ENCODE measurements at regions not wholly inside any gene's neighbourhood (a gene's known extent, or its start where the extent isn't known, plus 50 kb on each side); places are given as distances from the start of the nearest gene placed in this dataset.
"Not testable (repeated sequence)": the region's sequence is repeated elsewhere in the genome, so short reads cannot be mapped to it uniquely, and the experiment has no call there.

DNA sequence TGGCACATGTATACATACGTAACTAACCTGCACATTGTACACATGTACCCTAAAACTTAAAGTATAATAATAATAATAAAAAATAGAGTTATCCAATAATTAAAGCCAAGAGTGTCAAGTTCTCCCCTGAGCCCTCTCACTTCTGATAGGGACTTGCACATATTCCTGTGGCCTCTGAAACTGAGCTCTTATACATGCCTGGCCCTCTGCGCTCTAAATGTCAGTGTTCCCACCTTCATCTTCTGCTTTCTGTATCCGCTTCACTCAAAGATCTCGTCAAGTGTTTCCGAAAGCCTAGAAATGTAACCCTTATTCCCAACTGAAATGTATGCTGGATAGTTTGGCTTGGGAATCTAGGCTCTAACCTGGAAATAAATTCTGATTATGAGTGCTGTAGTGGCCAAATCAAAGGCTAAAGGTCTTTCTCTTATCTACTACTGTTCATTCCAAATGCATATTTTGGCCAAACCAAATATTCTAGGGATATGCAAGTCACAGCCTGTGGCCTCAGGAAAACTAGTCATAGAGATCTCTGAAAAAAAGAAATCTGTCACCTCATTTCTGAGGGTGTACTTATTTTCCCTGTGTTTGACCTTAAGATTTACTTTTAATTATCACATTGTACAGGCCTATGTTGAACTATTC, 99.5 kb upstream of the LYPLAL1 start:
- no peaks in the 10 kb centered on the region for H3K9me3 Mint-ChIP-seq (ENCODE audit: low read depth)
- no peak overlapping the region for H3K4me3 Mint-ChIP-seq
- CTCF ChIA-PET = interaction anchor here (1.0 kb wide), 1 partner anchor 11 kb away, joined by 3 read pairs; no protein-coding TSS in a partner anchor
- no peak for ATAC-seq
- DNase-seq = no peak
- H3K36me3 Mint-ChIP-seq = no peaks in the 10 kb centered on the region
- no peak overlapping the region for H3K27ac Mint-ChIP-seq
- no peaks in the 10 kb centered on the region for H3K27me3 Mint-ChIP-seq
- H3K4me1 Mint-ChIP-seq = no peaks in the 10 kb centered on the region

GRCh38 chr1:219075121-219075879, 98.4 kb upstream of the LYPLAL1 start:
- Mint-ChIP-seq H3K36me3 (no peaks in the 10 kb centered on the region), H3K27ac (no peak overlapping the region), H3K4me3 (no peak overlapping the region), H3K9me3 (ENCODE audit: low read depth) (no peaks in the 10 kb centered on the region), H3K27me3 (no peaks in the 10 kb centered on the region), H3K4me1 (no peaks in the 10 kb centered on the region)
- DNase-seq = no peak
- CTCF ChIA-PET = interaction anchor here (1.0 kb wide), 1 partner anchor 12 kb away, joined by 3 read pairs; no protein-coding TSS in a partner anchor
- ATAC-seq = no peak

DNA sequence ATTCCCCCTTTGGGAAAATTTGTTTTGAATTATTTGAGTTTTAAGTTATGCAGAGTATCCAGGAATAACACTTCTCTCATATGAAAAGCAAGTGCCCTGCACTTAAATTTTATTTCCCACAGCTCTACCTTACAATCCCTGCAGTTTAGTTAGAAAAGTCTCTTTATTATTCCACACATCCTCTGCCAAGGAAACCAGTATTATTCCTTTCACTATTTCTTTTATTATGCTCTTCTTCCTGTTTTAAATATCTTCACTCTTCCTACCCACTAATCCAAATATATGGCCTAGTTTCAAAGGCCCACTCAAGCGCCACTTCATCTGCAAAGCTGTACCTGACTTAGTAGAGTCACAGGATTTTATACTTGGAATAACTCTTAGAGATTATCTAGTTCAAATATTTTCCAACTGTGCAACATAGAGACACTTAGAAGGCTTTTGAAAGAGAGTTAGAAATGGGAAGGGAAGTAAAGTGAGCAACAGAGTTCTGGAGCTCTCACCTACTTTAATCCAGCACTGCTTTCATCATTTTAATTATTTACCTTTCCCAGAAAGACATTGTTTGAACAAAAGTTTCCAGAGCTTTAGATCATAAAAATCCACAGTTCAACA, 97.2 kb upstream of the LYPLAL1 start:
- no peaks in the 10 kb centered on the region for H3K4me1 Mint-ChIP-seq
- H3K27ac Mint-ChIP-seq = no peak overlapping the region
- CTCF ChIA-PET = no interaction called here
- ATAC-seq = no peak
- H3K36me3 Mint-ChIP-seq = no peaks in the 10 kb centered on the region
- no peaks in the 10 kb centered on the region for H3K9me3 Mint-ChIP-seq (ENCODE audit: low read depth)
- no peak for DNase-seq
- H3K4me3 Mint-ChIP-seq = no peak overlapping the region
- no peaks in the 10 kb centered on the region for H3K27me3 Mint-ChIP-seq

DNA sequence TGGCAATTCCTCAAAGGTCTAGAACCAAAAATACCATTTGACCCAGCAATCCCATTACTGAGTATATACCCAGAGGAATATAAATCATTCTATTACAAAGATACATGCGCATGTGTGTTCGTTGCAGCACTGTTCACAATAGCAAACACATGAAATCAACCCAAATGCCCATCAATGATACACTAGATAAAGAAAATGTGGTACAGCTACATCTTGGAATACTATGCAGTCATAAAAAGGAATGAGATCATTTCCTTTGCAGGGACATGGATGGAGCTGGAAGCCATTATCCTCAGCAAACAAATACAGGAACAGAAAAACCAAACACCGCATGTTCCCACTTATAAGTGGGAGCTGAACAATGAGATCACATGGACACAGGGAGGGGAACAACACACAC, 95.9 kb upstream of the LYPLAL1 start:
- H3K4me3 Mint-ChIP-seq; CTCF ChIA-PET; H3K9me3 Mint-ChIP-seq (ENCODE audit: low read depth); H3K36me3 Mint-ChIP-seq; ATAC-seq; H3K4me1 Mint-ChIP-seq; H3K27me3 Mint-ChIP-seq; H3K27ac Mint-ChIP-seq; DNase-seq: not testable (repeated sequence)

DNA sequence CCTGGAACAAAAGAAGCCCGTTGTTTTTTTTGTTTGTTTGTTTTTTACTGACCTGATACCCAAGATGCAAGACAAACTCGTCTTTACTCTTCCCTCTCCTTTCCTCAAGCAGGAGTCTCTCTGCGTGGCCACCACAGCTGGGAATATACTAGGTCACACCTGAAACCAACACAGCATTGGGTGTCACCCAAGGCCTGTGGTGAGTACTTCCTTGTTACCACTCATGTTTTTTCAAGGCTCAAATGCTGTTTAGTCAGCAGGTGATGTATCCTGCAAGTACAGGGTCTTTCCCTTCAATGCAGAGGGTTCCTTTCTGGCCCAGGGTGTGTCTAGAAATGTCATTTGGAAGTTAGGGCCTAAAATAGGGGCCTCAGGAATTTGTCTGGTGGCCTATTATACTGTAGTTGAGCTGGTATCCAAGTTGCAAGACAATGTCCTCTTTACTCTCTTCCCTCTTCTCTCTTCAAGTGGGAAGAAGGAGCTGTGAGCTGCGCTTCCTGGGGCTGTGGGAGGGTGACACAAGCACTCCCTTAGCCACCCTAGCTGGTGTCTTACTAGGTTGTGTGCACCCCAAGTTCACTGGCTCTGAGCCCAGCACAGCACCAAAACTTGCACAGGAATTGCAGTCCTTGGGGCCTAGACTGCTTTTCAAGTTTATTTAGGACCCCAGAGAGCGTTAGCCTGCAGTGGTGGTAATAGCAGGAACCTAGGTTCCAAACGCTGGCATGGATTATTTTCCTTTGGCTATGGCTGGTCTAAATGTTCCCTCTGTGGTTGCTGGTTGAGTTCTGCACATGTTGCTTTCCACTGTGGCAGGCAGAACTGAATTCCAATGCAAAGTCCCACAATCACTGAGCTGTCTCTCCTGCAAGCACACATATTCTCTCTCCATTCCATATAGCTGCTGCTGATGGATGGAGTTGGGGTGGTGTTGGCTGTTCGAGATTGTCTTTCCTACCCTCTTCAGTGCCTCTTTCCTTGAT, 91.4 kb upstream of the LYPLAL1 start:
- CTCF ChIA-PET = no interaction called here
- no peak overlapping the region for H3K4me3 Mint-ChIP-seq
- no peaks in the 10 kb centered on the region for H3K36me3 Mint-ChIP-seq
- no peak overlapping the region for H3K27ac Mint-ChIP-seq
- no peaks in the 10 kb centered on the region for H3K4me1 Mint-ChIP-seq
- ATAC-seq (no peak), DNase-seq (no peak)
- no peaks in the 10 kb centered on the region for H3K9me3 Mint-ChIP-seq (ENCODE audit: low read depth)
- no peaks in the 10 kb centered on the region for H3K27me3 Mint-ChIP-seq

GRCh38 chr1:219083631-219084030, 90.0 kb upstream of the LYPLAL1 start:
- ATAC-seq (no peak), DNase-seq (no peak)
- CTCF ChIA-PET = no interaction called here
- H3K36me3 Mint-ChIP-seq = no peaks in the 10 kb centered on the region
- H3K27ac Mint-ChIP-seq = no peak overlapping the region
- H3K4me1 Mint-ChIP-seq = no peaks in the 10 kb centered on the region
- no peak overlapping the region for H3K4me3 Mint-ChIP-seq
- H3K27me3 Mint-ChIP-seq = no peaks in the 10 kb centered on the region
- no peaks in the 10 kb centered on the region for H3K9me3 Mint-ChIP-seq (ENCODE audit: low read depth)

DNA sequence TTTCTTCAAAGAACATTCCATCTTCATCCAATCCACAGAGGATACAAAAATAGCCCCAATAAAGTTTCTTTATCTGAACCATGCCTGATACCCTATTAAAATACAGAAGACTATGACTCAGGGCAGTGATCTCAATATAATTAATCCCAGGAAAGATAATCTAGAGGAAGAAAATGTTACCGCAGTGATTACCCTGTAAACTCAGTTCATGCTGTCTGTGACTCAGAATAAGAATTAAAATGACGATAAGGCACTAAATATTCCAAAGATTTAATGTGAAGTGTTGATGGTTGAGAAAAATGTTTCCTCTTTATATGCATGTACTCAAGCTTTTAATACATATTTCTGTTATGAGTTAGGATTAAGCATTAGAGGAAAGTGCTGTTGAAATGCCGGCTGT, 88.6 kb upstream of the LYPLAL1 start:
- no peaks in the 10 kb centered on the region for H3K27me3 Mint-ChIP-seq
- H3K4me3 Mint-ChIP-seq = no peak overlapping the region
- no peaks in the 10 kb centered on the region for H3K9me3 Mint-ChIP-seq (ENCODE audit: low read depth)
- H3K4me1 Mint-ChIP-seq = no peaks in the 10 kb centered on the region
- CTCF ChIA-PET = no interaction called here
- ATAC-seq (no peak), DNase-seq (no peak)
- no peak overlapping the region for H3K27ac Mint-ChIP-seq
- H3K36me3 Mint-ChIP-seq = no peaks in the 10 kb centered on the region

DNA sequence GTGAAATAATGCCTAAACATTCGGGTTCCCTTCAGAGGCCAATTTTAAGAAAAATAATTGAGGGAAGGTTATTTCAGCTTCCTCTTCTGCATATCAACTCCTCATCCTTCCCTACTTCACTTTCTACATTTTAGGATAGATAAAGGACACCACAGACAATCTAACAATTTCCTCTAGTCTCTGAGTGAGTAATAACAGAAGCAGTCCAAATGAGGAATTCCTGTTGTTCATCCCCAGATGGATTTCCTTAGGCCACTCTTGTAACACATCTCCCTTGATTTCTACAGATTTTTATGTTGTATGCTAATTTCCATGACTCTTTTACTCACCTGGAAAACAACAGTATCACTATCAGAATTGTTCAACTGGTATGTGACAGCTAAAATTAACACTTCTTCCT, 87.7 kb upstream of the LYPLAL1 start:
- DNase-seq = no peak
- Mint-ChIP-seq H3K27ac (no peak overlapping the region), H3K36me3 (no peaks in the 10 kb centered on the region), H3K4me3 (no peak overlapping the region), H3K27me3 (no peaks in the 10 kb centered on the region), H3K4me1 (no peaks in the 10 kb centered on the region), H3K9me3 (ENCODE audit: low read depth) (no peaks in the 10 kb centered on the region)
- no peak for ATAC-seq
- CTCF ChIA-PET = no interaction called here

GRCh38 chr1:219086956-219087469, 86.7 kb upstream of the LYPLAL1 start:
- no peaks in the 10 kb centered on the region for H3K36me3 Mint-ChIP-seq
- H3K27me3 Mint-ChIP-seq = no peaks in the 10 kb centered on the region
- DNase-seq (no peak), ATAC-seq (no peak)
- CTCF ChIA-PET = no interaction called here
- no peaks in the 10 kb centered on the region for H3K4me1 Mint-ChIP-seq
- no peak overlapping the region for H3K4me3 Mint-ChIP-seq
- no peaks in the 10 kb centered on the region for H3K9me3 Mint-ChIP-seq (ENCODE audit: low read depth)
- no peak overlapping the region for H3K27ac Mint-ChIP-seq

DNA sequence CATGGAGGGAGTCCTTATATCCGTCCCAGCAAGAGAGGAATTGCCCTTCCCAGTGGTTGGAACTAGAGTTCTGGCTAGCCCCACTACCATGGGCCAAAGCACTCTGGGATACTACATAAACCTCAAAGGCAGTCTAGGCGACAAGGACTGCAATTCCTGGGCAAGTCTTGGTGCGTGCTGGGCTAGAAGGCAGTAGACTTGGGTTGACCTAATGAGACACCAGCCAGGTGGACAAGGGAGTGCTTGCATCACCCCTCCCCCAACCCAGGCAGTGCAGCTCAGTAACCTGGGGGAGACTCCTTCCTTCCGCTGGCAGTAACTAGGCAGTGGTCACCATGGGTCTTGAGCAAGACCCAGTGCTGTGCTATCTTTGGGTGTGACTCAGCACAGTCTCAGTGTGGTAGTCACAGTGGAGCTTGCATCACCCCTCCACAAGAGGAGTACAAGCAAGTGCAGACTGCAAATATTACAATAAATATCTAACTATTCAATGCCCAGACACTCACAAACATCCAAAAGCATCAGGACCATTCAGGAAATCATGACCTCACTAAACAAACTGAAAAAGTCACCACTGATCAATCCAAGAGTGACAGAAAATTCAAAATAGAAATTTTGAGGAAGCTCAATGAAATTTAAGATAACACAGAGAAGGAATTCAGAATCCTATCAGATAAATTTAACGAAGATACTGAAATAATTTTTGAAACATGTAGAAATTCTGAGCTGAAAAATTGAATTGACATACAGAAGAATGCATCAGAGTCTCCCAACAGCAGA, 84.7 kb upstream of the LYPLAL1 start:
- Mint-ChIP-seq H3K27me3 (no peaks in the 10 kb centered on the region), H3K27ac (no peak overlapping the region), H3K4me3 (no peak overlapping the region), H3K4me1 (no peaks in the 10 kb centered on the region), H3K36me3 (no peaks in the 10 kb centered on the region), H3K9me3 (ENCODE audit: low read depth) (no peaks in the 10 kb centered on the region)
- ATAC-seq = no peak
- DNase-seq = no peak
- CTCF ChIA-PET = no interaction called here

DNA sequence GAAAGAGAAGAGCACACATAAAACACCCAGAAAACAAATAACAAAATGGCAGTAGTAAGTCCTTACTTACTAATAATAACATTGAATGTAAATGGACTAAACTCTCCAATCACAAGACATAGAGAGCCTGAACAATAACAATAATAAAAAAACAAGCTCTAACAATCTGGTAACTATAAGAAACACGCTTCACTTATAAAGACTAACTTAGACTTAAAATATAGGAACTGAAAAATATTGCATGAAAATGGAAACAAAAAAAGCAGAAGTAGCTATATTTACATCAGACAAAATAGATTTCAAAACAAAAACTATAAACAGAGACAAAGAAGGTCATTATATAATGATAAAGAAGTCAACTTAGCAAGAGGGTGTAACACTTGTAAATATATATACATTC, 83.1 kb upstream of the LYPLAL1 start:
- no peak for DNase-seq
- Mint-ChIP-seq H3K36me3 (no peaks in the 10 kb centered on the region), H3K27ac (no peak overlapping the region), H3K9me3 (ENCODE audit: low read depth) (no peaks in the 10 kb centered on the region), H3K27me3 (no peaks in the 10 kb centered on the region), H3K4me3 (no peak overlapping the region), H3K4me1 (no peaks in the 10 kb centered on the region)
- CTCF ChIA-PET = no interaction called here
- no peak for ATAC-seq

GRCh38 chr1:219092206-219092605, 81.5 kb upstream of the LYPLAL1 start:
- Mint-ChIP-seq H3K36me3 (no peaks in the 10 kb centered on the region), H3K4me1 (no peaks in the 10 kb centered on the region), H3K9me3 (ENCODE audit: low read depth) (no peaks in the 10 kb centered on the region), H3K4me3 (no peak overlapping the region), H3K27me3 (no peaks in the 10 kb centered on the region), H3K27ac (no peak overlapping the region)
- ATAC-seq (no peak), DNase-seq (no peak)
- CTCF ChIA-PET = no interaction called here

- no peak overlapping the region for H3K4me3 Mint-ChIP-seq
- no peaks in the 10 kb centered on the region for H3K4me1 Mint-ChIP-seq
- no peaks in the 10 kb centered on the region for H3K36me3 Mint-ChIP-seq
- H3K9me3 Mint-ChIP-seq (ENCODE audit: low read depth) = no peaks in the 10 kb centered on the region
- ATAC-seq (no peak), DNase-seq (no peak)
- CTCF ChIA-PET = no interaction called here
- H3K27ac Mint-ChIP-seq = no peak overlapping the region
- no peaks in the 10 kb centered on the region for H3K27me3 Mint-ChIP-seq
Observed at GRCh38 chr1:219099307-219099706, 74.4 kb upstream of the LYPLAL1 start.

Data from activated CD8-positive, alpha-beta memory T cell treated with anti-CD3 and anti-CD28 coated beads, Interleukin-2, amount 10 ng/mL, durations not matched to agents 7 days and 5 days (primary cell).